ENCODE measurements at regions not wholly inside any gene's neighbourhood (a gene's known extent, or its start where the extent isn't known, plus 50 kb on each side); places are given as distances from the start of the nearest gene placed in this dataset.

DNA sequence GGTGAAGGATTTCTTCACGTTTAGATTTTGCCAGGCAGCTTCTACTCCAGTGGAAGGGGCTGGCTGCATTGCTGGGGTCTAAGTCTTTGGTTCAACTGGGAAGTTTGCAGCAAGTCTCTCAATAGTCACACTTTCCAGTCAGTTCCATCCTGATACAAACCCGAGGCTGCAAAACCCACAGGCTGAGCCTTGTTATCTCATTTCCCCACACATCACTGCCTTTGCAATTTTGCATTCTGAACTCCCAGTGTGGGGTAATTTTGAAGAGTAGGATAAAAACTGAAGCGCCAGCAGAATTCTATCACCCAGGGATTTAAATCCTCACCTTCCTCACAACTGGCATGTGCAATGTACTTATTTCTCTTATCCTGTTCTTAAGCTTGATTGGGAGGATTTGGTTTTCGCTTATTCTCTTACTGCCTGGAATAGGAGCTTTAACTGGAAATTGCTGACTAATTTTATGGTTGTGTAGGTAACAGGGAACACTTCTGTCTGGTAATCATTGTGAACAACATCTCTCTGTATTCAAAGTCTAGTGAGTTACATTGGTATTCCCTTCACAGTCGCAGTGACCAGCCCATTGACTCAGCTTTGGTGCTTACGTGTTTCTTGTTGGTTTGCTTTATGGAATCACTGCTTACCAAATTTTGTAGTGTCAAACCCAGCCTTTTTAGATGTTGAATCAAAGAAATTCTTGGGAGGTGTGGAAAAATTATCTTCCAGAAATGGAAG lies 142.0 kb upstream of the TOPAZ1 start:
- TF ChIP-seq CTCF (optimal IDR thresholded peaks at IDR 0.05 in 1 of 3, IDR thresholded peaks at IDR 0.05 in 1 of 3, conservative IDR thresholded peaks at IDR 0.05 in 1 of 3; ENCODE audit: extremely low read depth in 1 of 3, insufficient read depth in 2 of 3, low read length in 3 of 3) (no peak), EZH2 (IDR thresholded peaks at IDR 0.05; ENCODE audit: low read length) (no peak)

Measured in keratinocyte (primary cell).